ENCODE measurements at regions not wholly inside any gene's neighbourhood (a gene's known extent, or its start where the extent isn't known, plus 50 kb on each side); places are given as distances from the start of the nearest gene placed in this dataset.
"Not testable (repeated sequence)": the region's sequence is repeated elsewhere in the genome, so short reads cannot be mapped to it uniquely, and the experiment has no call there.

DNA sequence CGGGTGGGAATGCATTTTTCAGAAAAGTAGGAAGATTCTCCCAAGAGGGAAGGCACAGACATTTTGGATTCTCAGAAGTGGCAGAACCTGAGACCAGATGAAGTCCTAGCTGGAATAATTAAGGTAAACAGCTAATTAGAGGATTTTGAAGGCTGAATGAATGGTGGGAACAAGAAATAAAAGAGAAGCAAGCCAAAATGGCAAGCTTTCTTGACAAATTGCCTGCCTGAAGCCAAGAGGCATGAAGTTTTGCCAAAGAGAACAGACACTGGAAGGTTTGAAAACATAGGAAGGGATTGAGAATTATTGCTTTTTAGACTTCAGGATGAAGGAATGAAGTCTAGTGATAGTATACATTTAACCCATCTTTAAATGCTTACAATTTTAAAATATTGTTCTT is 115.0 kb upstream of the SEM1 start:
- intact Hi-C loops (cut with DNase I) = no loop called here

DNA sequence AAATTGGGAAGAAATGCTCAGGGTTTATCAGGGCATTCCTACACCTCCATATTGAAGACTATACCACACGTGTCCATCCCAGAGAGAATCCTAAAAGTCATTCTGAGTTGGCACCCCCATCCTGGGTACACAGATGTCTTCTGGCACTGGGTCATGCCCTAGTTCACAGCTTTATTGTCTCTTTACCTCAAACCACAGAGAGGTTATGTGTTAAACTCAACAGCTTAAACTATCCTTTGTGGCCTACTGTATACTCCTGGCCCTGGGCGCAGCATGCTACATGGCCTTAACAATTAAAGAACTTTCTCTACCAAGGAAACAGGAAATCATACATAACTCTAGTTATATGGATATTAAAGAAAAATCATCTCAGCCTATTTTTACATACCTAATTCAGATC is 115.6 kb upstream of the SEM1 start:
- intact Hi-C loops (cut with DNase I) = no loop called here
- ATAC-seq (ENCODE audit: poor library complexity) = no peak
- DNase-seq = no peak

More for the DNA sequence above, 115.0 kb upstream of the SEM1 start:
- ATAC-seq (ENCODE audit: poor library complexity) (no peak), DNase-seq (no peak)

DNA sequence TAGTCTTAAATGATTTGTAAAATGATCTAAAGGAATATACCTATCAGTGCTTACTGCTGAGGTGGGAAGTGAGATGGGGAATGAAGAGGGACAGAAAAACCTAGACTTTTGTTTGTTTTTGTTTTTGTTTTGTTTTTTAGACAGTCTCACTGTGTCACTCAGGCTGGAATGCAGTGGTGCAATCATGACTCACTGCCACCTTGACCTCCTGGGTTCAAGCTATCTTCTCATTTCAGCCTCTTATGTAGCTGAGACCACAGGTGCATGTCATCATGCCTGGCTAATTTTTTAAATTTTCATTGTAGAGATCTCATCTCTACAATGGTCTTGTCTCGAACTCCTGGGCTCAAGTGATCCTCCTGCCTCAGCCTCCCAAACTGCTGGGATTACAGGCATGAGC is 116.4 kb upstream of the SEM1 start:
- ATAC-seq (ENCODE audit: poor library complexity) (no peak), DNase-seq (no peak)
- intact Hi-C loops (cut with DNase I) = no loop called here

DNA sequence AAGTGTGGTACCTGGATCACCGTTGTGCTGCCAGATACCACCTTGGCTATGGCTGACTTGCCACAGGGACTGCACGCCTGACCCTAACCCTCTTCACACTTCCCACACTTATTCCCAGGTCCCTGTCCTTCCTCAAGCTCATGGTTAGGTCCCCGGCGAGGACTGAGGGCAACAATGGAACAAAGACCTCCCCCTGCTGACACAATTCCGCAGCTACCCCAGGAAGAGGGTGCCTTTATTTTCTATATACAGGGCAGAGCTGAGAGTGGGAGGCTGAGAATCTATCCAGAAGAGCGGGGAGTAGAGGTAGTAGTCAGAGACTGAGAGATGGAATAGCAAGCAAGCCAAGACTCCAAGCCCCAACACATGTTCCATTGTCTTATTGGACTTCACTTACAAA is 118.1 kb upstream of the SEM1 start:
- no peak for ATAC-seq (ENCODE audit: poor library complexity)
- intact Hi-C loops (cut with DNase I) = no loop called here
- DNase-seq = no peak

DNA sequence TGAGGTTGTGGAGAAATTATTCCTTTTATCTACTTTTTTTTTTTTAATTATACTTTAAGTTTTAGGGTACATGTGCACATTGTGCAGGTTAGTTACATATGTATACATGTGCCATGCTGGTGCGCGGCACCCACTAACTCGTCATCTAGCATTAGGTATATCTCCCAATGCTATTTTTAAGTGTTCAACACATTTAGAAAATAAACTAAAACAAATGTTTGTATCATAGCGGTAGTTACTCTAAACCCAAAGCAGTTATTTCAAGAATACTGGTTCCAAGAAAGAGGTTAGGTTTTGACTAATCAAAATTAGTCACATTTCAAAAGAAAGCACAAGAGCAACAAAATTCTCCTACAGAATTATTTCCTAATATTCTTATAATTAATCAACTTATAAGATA is 119.5 kb upstream of the SEM1 start:
- not testable (repeated sequence) for ATAC-seq (ENCODE audit: poor library complexity)

DNA sequence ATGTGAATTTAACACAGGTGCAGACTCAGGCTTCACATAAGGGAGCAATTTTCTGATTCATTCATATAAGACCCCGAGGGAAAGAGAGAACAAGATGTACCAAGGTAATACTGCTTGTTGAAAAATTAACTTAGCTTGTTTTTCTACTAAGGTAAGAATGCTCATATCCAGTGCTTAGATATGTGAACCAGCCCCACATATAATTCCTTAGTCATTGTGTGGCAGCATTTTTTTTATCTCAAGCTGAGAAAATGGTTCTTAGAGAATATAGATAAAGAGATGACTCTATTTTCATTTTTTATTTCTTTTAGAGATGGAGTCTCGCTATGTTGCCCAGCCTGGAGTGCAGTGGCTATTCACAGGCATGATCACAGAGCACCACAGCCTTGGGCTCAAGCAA is 121.8 kb upstream of the SEM1 start:
- DNase-seq = no peak
- intact Hi-C loops (cut with DNase I) = no loop called here
- no peak for ATAC-seq (ENCODE audit: poor library complexity)

More for the DNA sequence above, 119.5 kb upstream of the SEM1 start:
- DNase-seq; intact Hi-C loops (cut with DNase I): not testable (repeated sequence)

DNA sequence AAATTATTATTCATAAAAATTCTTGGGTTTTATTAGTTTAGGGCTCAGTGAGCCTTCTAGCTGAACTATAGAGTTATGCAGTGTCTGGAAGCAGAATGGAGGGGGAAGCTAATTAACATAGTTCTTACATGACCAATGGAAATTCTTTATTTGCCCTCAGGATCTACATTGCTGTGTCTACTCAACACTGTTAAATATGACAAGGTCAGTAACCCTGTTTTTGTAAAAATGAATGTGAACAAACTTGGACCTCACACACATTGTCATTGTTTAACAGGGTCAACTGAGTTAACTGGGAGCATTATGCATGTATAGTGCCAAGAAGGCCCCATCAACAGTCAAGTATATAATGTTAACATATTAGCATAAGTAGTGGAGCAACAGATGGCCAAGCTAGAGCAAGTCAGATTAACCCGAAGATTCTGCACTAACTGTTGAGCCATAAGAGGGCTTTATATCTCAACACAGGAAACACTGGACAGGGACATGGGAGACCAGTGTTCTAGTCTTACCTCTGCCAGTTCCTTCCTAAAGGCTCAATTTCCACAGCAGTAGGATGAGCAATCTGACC is 122.5 kb upstream of the SEM1 start:
- DNase-seq (no peak), ATAC-seq (ENCODE audit: poor library complexity) (no peak)
- intact Hi-C loops (cut with DNase I) = no loop called here

DNA sequence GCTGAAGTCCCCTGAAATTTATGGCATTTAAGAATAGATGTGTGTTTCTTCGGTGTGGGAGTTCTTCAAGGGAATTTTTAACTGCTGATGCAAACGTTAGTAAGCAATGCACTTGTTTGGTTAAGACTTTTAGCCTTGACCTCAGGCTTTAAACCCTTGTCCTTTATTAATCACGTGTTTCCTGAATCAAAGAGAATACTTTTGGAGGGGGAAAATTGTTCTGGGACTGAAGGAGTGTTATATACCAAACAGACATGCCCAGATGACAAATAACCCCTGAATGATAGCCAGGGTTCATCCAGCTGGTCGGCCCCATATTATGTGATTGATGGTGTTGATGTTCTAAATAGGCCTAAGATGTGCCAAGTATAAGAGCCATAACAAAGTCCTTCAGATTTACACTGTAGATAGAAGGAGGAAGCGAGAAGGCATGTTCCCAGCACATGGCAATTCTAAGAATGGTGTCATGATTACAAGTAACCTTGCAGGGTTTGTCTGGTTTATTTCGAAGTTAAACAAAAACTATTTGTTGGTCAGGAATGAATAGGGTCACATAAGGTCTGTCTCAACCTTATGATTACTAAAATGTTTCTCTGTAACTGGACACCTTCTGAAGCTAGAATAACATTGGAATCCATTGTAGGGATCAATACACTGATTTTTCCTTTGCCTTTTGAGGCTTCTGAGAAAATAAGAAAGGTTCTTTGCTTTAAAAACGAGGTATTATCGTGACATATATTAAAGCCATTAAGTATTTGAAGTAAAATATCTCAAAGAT is 124.2 kb upstream of the SEM1 start:
- no peak for ATAC-seq (ENCODE audit: poor library complexity)
- intact Hi-C loops (cut with DNase I) = no loop called here

DNA sequence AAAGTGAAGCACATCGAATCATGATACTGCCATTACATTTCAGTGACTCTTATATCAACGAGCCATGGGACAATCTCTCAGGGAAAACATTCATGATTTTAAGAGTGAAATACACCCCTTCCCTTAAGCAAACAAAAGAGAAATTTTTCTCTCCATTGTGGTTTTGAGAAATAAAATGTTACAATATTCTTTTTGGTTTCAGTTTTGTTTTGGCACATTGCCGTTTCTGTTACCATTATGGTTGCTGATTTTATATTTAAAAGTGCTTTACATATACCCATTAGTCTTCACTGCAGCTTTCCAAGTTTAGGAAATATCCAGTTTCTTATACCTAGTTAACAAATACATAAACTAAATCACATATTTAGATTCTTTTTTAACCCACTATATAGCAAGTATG is 126.8 kb upstream of the SEM1 start:
- ATAC-seq (ENCODE audit: poor library complexity) (no peak), DNase-seq (no peak)
- intact Hi-C loops (cut with DNase I) = no loop called here

More for the DNA sequence above, 124.2 kb upstream of the SEM1 start:
- no peak for DNase-seq

DNA sequence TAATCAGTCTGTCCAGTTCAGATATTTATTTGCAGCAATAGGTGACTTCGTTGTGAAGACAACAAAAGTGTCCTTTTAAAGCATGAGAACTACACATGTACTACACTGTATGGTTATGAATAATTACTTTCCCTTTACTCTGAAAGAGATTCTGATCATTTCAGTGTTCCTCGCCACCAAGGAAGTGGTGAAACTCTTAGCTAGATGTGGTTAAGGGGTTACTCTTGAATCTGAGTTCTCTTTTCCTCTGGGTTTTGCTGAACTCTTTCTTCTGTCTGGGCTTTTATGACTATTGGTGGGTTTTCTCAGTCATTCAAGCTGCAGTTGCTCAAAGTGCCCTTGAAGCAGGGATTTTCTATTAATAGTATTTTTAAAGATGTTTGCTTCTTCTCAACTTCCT is 127.9 kb upstream of the SEM1 start:
- no peak for ATAC-seq (ENCODE audit: poor library complexity)
- no peak for DNase-seq
- intact Hi-C loops (cut with DNase I) = no loop called here

DNA sequence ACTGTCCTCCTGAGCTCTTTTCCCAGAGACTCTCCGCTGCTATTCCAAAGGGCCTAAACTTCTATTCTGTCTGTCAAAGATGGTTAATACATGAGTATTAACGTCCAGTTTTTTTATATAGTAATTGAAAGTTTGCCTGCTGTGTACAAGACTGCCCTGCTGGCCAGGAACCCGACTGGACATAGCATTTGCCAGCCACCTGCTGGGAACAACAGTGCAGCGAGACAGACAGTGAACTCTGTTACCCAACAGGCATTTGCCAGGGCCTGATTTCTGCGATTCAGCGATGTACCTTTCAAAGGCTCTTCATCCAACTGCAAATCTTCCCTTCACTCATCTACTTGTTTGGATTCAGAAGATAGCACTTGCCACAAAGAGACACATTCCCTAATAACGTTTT is 128.8 kb upstream of the SEM1 start:
- no peak for DNase-seq
- ATAC-seq (ENCODE audit: poor library complexity) = no peak
- intact Hi-C loops (cut with DNase I) = no loop called here

DNA sequence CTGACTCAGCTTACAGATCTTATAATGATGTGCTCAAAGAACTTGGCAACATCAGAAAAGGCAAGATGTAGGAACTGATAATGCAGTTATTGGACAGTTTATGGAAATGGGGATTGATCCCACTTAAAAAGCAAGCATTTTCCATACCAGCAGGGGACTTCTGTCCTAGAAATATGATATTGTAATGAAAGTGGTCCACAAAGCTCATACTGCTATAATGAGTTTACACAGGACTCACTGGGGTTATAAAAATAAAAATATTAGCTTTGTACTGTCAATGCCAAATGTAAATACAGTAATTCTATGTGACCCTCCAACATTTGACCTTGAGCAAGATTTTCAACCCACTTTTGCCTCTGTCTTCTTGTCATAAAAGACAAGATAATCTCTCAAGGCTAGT is 145.5 kb upstream of the SEM1 start:
- ATAC-seq (ENCODE audit: poor library complexity) = no peak
- no peak for DNase-seq
- intact Hi-C loops (cut with DNase I) = no loop called here

DNA sequence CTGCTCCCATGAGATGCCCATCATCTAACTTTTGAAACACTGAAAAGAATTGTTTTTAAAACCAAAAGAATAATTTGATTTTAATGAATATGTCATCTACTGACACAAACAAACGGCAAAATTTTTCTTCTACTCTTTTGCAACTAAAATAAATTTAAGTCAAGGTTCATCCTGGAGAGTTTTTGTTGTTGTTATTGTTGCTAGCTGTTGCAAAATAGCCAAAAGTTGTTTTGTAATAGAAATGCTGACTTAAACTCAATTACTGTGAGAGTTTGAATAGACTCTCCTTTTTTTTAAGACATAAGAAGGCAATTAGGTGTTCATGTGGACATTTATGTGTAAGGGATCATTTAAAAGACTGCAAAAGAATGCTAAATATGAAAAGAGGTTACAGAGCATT is 146.0 kb upstream of the SEM1 start:
- ATAC-seq (ENCODE audit: poor library complexity) = no peak
- no peak for DNase-seq
- intact Hi-C loops (cut with DNase I) = no loop called here

DNA sequence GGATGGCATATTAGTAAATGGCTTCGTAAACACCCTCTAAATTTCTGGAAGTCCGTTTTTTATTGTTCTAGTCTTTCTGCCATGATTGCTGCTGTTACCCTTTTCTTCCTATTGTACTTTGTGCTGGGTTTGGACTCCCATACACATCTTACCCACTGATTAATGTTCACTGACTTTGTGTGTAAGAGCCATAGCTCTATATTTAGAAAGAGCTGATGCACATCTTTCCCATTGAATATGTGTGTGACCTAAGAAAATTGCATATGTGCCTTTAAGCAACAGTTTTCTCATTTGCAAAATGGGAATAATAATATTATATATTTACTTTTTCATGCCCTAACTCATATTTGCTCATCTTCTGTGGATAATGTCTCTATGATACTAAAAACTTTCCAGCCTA is 135.8 kb upstream of the DLX6 start:
- intact Hi-C loops (cut with DNase I) = no loop called here
- ATAC-seq (ENCODE audit: poor library complexity) (no peak), DNase-seq (no peak)

DNA sequence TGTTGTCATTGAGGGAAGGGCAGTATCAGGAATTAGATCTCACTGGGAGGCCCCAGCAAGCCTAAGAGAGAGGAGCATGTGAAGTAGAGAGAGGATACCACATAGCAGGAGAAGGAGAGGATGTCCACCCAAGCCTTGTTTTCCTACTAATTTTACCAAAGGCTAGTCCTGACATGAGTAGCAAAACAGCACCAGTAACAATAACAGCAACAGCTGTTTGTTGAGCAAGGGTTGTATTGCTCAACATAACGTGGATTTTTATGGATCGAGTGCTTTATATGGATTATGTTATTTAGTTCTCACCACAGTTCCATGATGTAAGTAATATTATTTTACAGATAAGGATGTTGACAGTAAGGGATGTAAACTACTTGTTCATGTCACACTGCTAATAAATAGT is 135.2 kb upstream of the DLX6 start:
- no peak for DNase-seq
- intact Hi-C loops (cut with DNase I) = no loop called here
- ATAC-seq (ENCODE audit: poor library complexity) = no peak

DNA sequence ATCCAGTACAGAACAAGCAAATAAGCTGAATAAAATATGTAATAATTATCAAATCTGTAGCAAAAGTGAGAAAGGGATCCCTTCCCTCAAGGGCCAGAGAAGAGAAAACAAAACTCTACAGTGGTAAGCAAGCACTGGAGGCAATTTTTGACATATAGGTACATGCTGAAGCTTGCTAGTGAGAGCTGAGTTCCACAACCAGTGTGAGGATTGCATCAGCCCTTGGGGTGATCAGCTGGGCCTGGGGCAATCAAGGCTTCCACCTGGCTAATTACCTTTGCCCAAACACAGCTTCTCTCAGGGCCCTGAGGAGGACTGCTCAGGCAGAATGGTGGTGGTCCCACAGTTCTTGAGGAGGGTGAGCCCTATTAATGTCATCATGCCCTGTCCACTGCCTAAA is 134.4 kb upstream of the DLX6 start:
- DNase-seq = no peak

DNA sequence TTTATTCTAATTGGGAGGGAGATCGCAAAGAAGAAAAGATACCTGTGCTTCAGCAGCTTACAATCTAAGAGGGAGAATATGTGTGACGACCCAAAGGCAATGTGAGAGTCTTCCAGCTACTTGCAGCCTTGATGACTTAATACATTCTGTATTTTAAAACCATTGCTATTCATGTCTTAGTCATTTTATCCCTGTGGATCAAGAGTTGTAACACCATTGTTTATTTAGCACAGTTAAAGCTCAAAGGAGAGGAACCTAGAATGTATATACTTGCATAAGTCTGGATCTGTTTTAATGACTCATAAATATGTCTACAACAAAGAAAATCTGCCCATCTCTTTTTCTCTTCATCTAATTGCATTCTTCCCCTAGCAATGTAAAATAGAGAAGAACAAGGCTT is 117.9 kb upstream of the DLX6 start:
- ATAC-seq (ENCODE audit: poor library complexity) (no peak), DNase-seq (no peak)
- intact Hi-C loops (cut with DNase I) = no loop called here

More for the DNA sequence above, 134.4 kb upstream of the DLX6 start:
- ATAC-seq (ENCODE audit: poor library complexity) = no peak
- intact Hi-C loops (cut with DNase I) = no loop called here

DNA sequence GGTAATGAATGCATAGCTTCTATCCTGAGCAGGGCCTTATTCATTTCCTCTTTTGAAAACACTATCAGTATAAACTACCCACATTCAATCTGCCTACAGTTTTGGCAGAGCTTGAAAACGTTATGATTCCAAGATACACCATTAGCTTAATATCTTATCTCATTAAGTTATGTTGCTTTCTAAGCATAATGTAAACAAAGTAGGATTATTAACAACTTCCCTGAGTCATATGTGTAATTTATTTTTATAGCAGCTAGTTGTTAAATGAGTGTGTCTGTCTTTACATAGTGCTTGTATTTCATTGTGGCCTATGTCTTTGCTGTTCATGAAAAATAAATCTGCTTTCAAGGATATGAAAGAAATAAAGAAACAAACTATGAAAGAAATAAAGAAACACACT is 106.2 kb upstream of the DLX6 start:
- intact Hi-C loops (cut with DNase I) = no loop called here
- ATAC-seq (ENCODE audit: poor library complexity) = no peak
- no peak for DNase-seq

DNA sequence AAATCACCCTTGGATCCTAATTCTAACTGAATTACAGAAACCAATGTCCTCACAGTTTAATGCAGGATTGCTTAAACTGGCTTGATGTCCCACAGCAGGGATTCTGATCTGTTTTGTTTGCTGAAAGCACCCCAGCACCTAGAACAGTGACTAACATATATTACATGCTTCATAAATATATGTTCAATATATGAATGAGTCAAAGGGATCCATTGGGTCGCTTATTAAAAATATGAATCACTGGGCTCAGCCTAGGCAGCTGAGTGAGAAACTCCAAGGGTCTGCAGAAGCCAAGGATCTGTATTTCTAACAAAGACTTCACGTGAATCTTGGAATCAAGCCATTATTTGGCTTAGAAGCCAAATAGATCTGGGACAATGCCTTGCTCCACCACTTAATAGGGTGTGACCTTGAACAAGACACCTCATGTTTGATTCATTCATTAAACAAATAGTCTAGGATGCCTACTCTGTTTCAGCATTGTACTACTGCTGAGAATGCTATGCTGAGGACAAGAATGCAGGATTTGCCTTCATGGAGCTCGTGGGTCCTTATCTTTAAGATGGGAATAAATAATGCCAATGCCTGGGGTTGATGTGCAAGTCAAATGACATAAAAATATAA is 103.4 kb upstream of the DLX6 start:
- DNase-seq (no peak), ATAC-seq (ENCODE audit: poor library complexity) (no peak)
- intact Hi-C loops (cut with DNase I) = no loop called here

DNA sequence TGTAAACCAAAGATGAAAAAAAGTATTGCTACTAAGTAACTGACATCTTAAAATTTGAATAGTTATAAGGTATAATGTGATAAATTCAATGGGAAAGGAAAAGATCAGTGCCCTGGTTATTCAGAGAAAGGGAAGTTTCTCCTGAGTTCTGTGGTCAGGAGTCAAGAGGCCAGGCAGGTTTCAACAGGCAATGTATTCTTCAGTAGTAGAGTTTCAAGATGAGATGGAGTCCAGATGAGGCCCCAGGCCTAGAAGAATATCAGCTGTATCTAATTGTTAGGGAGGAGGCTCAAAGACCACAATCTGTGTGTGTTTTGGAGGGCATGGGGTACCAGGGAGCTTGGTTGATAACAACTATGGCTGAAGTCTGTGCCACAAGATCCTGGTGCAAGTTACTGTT is 101.4 kb upstream of the DLX6 start:
- DNase-seq (no peak), ATAC-seq (ENCODE audit: poor library complexity) (no peak)
- intact Hi-C loops (cut with DNase I) = no loop called here

Measured in Right ventricle myocardium superior (tissue), 1 donor.